Hepatocyte (in vitro differentiated cells): ENCODE measurements at regions not wholly inside any gene's neighbourhood (a gene's known extent, or its start where the extent isn't known, plus 50 kb on each side); places are given as distances from the start of the nearest gene placed in this dataset.

ENCODE experiments used
- CTCF ChIP-seq: fragments of 200-600 bp; sonication (generic); IDR thresholded peaks from 2 replicates; pipeline ENCODE4 v1.5.1; 2016; ENCODE audit warnings: antibody characterized with exemption, mild to moderate bottlenecking; ENCODE audit not compliant: poor library complexity
- EZH2 ChIP-seq: fragments of 200-600 bp; sonication (generic); IDR thresholded peaks from 2 replicates; pipeline ENCODE4 v1.6.1; 2016; ENCODE audit warnings: antibody characterized with exemption, mild to moderate bottlenecking, borderline replicate concordance

- TF ChIP-seq CTCF = no peak
- no peak for TF ChIP-seq EZH2
Measured at GRCh38 chr7:92953657-92954056, 117.3 kb upstream of the CDK6 start.
